AG04450 (cell line): ENCODE measurements at regions not wholly inside any gene's neighbourhood (a gene's known extent, or its start where the extent isn't known, plus 50 kb on each side); places are given as distances from the start of the nearest gene placed in this dataset.

Source experiments
- CTCF ChIA-PET: fragments of 300-600, 350-600 bp; formaldehyde crosslinking; extraction: SDS; loops from one replicate; lab custom pipeline; 2022; ENCODE audit warnings: antibody characterized with exemption, inconsistent platforms; lab: Charles Lee
- POLR2A ChIA-PET: fragments of 350-600 bp; formaldehyde crosslinking; extraction: SDS; loops from one replicate; lab custom pipeline; 2021; ENCODE audit warnings: antibody characterized with exemption, inconsistent platforms; lab: Yijun Ruan, JAX
- DNase-seq: peaks from one replicate; pipeline ENCODE4 v3.0.0-alpha.2; 2011; ENCODE audit warnings: low read depth, low spot score
- H3K27ac ChIP-seq: one replicate; pipeline ENCODE4 v1.5.1; 2012; ENCODE audit warnings: low read depth, low read length, control low read depth
- H3K27me3 ChIP-seq: one replicate; pipeline ENCODE4 v1.6.0; 2012; ENCODE audit warnings: low read length; ENCODE audit not compliant: control insufficient read depth, insufficient read depth
- H3K4me3 ChIP-seq: 2 replicates; pipeline ENCODE4 v1.5.1; 2011; ENCODE audit warnings: mild to moderate bottlenecking, low read depth, low read length, control low read depth
- H3K9me3 ChIP-seq: 2 replicates; pipeline ENCODE4 v1.5.1; 2012; ENCODE audit warnings: low read length; ENCODE audit not compliant: control insufficient read depth, insufficient read depth
- TF ChIP-seq, protein P1 (sequence below): IDR thresholded peaks from 2 replicates; pipeline ENCODE4 v1.5.1; 2011; ENCODE audit warnings: low read depth, low read length, control low read depth, inconsistent platforms

DNA sequence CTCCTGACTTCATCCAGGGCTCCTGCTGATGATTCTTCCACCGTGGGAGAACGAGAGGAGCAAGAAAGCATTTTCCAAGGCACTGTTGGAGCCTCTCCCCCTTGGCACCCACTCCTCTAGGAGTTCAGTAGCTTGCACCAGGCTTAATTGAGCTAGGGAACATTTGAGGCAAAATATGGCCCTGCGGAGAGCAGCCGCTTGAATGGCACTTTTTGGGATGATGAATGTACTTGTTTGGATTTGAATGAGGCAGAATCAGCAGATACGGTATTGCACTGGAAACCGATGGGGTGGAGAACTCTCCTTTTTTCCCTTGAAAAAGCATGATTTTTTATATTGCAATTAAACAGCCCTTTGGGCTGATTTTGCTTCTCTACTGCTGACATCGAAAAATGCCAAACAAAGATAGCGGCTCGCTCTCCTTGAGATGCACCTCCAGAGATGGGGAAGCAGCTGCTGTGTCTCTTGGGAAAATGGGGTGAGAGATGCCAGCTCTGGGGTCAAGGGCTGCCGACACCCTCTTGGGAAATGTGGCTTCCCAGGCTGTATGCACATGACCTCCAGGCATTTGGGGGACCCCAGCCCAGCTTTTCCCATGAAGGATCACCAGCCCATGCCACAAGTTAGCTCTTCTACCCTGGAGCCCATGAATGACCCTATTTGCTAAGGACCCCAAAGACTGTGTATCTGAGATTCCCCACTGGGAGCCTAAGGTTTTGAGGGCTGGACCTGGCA is 55.4 kb upstream of the LRP8 start:
- Histone ChIP-seq H3K9me3 (no peaks in the 10 kb centered on the region), H3K27me3 (peaks cover 24% of the 10 kb centered on the region), H3K4me3 (no peak overlapping the region), H3K27ac (no peak overlapping the region)
- DNase-seq, result no peak
- ChIA-PET POLR2A (no interaction called here), CTCF (interaction anchor here (2.3 kb wide), 1 partner anchor 10 kb away, joined by 8 read pairs; no protein-coding TSS in a partner anchor)
- TF ChIP-seq, protein P1, sequence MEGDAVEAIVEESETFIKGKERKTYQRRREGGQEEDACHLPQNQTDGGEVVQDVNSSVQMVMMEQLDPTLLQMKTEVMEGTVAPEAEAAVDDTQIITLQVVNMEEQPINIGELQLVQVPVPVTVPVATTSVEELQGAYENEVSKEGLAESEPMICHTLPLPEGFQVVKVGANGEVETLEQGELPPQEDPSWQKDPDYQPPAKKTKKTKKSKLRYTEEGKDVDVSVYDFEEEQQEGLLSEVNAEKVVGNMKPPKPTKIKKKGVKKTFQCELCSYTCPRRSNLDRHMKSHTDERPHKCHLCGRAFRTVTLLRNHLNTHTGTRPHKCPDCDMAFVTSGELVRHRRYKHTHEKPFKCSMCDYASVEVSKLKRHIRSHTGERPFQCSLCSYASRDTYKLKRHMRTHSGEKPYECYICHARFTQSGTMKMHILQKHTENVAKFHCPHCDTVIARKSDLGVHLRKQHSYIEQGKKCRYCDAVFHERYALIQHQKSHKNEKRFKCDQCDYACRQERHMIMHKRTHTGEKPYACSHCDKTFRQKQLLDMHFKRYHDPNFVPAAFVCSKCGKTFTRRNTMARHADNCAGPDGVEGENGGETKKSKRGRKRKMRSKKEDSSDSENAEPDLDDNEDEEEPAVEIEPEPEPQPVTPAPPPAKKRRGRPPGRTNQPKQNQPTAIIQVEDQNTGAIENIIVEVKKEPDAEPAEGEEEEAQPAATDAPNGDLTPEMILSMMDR, result no peak

DNA sequence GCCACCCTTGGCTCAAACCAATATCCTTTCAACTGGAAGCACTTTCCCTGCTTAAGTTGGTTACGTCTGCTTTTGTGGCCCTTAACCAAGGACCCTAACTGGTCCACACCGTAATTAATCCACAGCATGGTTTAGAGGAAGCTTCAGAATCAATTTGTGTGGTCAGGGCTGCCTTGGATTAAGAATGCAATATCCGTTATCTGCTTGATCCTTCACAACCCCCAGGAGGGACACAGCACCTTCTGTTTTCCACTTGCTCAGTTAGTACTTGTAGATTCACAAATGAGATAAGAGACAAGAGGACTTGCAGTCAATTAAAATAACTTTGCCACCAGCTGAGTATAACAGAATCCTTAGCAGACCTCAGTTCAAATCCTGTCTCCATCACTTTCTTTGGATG is 56.9 kb upstream of the LRP8 start:
- CTCF ChIA-PET, result interaction anchor here (0.6 kb wide), 1 partner anchor 97 kb away, joined by 3 read pairs; no protein-coding TSS in a partner anchor
- Histone ChIP-seq H3K27ac (no peak overlapping the region), H3K9me3 (no peaks in the 10 kb centered on the region), H3K4me3 (no peak overlapping the region), H3K27me3 (peaks cover 24% of the 10 kb centered on the region)
- TF ChIP-seq, protein P1, result no peak
- POLR2A ChIA-PET, result no interaction called here
- no peak for DNase-seq

DNA sequence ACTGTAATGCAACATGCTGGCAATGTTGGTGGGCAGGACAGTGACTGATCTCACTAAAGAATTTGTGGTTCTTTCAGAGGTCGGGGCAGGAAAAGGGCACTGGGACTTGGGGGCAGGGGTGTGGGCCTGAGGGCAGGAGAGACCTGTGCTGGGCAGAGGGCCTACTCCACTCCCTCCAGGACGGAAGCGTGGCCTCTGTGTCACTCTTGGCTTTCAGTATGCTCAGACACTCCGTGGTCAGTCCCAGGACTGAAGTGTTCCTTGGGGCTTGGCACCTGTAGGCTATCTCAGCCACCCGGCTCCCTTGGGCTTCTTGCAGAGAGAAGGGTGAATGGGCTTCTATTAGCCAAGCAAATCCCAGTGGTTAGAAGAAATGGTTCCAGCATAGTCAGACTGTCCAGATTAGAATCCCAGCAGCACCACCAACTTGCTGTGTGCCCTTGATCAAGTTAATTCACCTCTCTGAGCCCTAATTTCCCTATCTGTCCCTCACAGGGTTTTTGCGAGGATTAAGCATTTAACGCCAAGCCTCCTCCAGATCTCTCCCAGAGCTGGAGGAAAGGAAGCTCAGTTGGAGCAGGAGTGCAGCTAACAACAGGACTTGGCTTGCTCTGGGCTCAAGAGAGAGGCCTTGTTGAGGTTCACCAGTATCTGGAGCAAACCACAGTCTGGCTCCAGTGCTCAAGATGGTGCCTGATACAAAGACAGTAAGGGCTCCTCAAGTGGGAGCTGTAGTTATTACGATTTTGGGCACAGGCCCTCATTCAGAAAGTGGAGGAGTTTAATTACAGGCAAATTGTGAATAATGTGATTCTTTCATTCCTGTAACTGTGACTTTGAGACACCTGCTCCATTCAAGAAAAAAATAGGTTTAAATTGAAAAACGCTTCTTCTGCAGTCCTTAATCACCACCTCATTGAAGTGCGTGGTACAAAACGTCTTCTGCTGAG is 57.7 kb upstream of the LRP8 start:
- no peak overlapping the region for H3K4me3 ChIP-seq
- TF ChIP-seq, protein P1, result no peak
- H3K9me3 ChIP-seq, result no peaks in the 10 kb centered on the region
- no peak overlapping the region for H3K27ac ChIP-seq
- CTCF ChIA-PET, result no interaction called here
- POLR2A ChIA-PET, result no interaction called here
- no peak for DNase-seq
- peaks cover 24% of the 10 kb centered on the region for H3K27me3 ChIP-seq

DNA sequence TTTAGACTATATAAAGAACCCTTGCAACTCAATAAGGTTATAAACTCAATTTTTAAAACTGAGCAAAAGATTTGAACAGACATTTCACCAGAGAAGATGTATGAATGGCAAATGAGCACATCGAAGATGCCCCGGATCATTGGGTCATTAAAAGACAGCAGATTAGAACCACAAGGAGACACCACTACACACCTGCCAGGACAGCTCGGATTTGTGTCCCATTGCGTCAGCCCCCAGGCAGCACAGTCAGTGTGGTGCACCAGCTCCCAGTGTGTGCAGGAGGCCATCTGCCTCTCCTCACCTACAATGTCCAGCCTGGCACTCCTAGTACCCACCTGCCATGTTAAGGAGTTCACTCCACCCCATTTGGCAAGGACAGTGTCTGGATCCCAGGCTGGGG is 61.1 kb upstream of the LRP8 start:
- no peaks in the 10 kb centered on the region for H3K9me3 ChIP-seq
- H3K27ac ChIP-seq, result no peak overlapping the region
- no peak for DNase-seq
- CTCF ChIA-PET, result interaction anchor here (8.9 kb wide), 1 partner anchor 110 kb away, joined by 127 read pairs; no protein-coding TSS in a partner anchor
- POLR2A ChIA-PET, result no interaction called here
- H3K4me3 ChIP-seq, result no peak overlapping the region
- peaks cover 24% of the 10 kb centered on the region for H3K27me3 ChIP-seq
- TF ChIP-seq, protein P1, result no peak

DNA sequence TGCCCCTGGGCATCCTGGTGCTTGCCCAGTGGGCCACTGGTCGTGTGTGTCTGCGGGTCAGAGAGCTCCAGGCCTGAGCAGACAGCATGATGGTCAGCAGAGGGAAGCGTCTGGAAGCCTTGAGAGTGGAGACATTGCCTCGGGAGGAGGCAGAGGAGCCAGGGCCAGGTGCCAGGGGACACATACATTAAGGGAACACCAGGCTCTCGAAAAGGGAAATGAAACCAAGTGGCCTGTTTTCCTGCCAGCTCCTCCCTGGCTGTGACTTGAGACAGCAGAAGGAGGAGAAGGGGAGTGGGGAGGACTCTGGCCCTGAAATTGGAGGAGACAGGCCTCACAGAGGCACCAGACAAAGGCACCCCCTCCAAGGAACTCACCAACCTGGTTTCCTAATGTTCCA is 62.4 kb upstream of the LRP8 start:
- ChIA-PET POLR2A (no interaction called here), CTCF (interaction anchor here (0.6 to 8.9 kb wide), 3 partner anchors 111 to 507 kb away, joined by 3 to 127 read pairs (median 5); no protein-coding TSS in a partner anchor)
- no peak overlapping the region for H3K27ac ChIP-seq
- TF ChIP-seq, protein P1, result no peak
- H3K4me3 ChIP-seq, result no peak overlapping the region
- no peak for DNase-seq
- H3K27me3 ChIP-seq, result peaks cover 20% of the 10 kb centered on the region
- no peaks in the 10 kb centered on the region for H3K9me3 ChIP-seq
